Heart left ventricle (tissue), 16 donors: ENCODE measurements at regions not wholly inside any gene's neighbourhood (a gene's known extent, or its start where the extent isn't known, plus 50 kb on each side); places are given as distances from the start of the nearest gene placed in this dataset.

ENCODE experiments used
- ATAC-seq, 4 donors: fragments of 200-7000 bp; cut with Tn5 transposase; one replicate each; pipeline ENCODE4 v1.9.1; 2020 to 2022; ENCODE audit warnings: moderate library complexity in 4 of 4, mild to moderate bottlenecking in 3 of 4, moderate number of reproducible peaks in 1 of 4
- DNase-seq, 5 donors: peaks; one replicate each; pipeline ENCODE4 v3.0.0-alpha.2; 2020
- H3K27ac ChIP-seq, 12 donors: fragments of 200-600 bp; sonication (generic) in 4 of 12; one replicate each; pipeline versions ENCODE4 v1.5.0 to v1.8.0; 2016 to 2022; ENCODE audit warnings: mild to moderate bottlenecking in 2 of 12
- H3K27me3 ChIP-seq, 9 donors: fragments of 200-600 bp; sonication (generic) in 2 of 9; one replicate each; pipeline versions ENCODE4 v1.5.1 to v1.8.0; 2016 to 2022; ENCODE audit warnings: mild to moderate bottlenecking in 3 of 9
- H3K36me3 ChIP-seq, 9 donors: fragments of 200-600 bp; sonication (generic) in 2 of 9; one replicate each; pipeline versions ENCODE4 v1.5.0 to v1.8.0; 2018 to 2022; ENCODE audit warnings: mild to moderate bottlenecking in 2 of 9
- H3K4me1 ChIP-seq, 12 donors: fragments of 200-600 bp; sonication (generic) in 4 of 12; one replicate each; pipeline versions ENCODE4 v1.5.0 to v1.8.0; 2016 to 2022; ENCODE audit warnings: mild to moderate bottlenecking in 3 of 12
- H3K4me3 ChIP-seq, 12 donors: fragments of 200-600 bp; sonication (generic) in 4 of 12; one replicate each; pipeline versions ENCODE4 v1.5.0 to v1.8.0; 2017 to 2022; ENCODE audit warnings: mild to moderate bottlenecking in 9 of 12, moderate library complexity in 4 of 12
- H3K9me3 ChIP-seq, 12 donors: fragments of 200-600 bp; sonication (generic) in 4 of 12; one replicate each; pipeline versions ENCODE4 v1.5.0 to v1.8.0; 2016 to 2022; ENCODE audit warnings: mild to moderate bottlenecking in 1 of 12
- CTCF ChIP-seq, 12 donors: fragments of 200-600 bp; sonication (generic) in 4 of 12; IDR thresholded peaks; one replicate each; pipeline versions ENCODE4 v1.5.0 to v1.8.0; 2018 to 2022; ENCODE audit warnings: antibody characterized with exemption in 12 of 12, mild to moderate bottlenecking in 5 of 12
- POLR2A ChIP-seq, 2 donors: fragments of 450-650 bp; IDR thresholded peaks; one replicate each; pipeline ENCODE4 v1.6.1; 2017; ENCODE audit warnings: antibody characterized with exemption in 2 of 2, mild to moderate bottlenecking in 2 of 2, moderate library complexity in 2 of 2
- WGBS, 4 donors: extraction: QIAGEN DNeasy Blood & Tissue Kit in 2 of 4; methylation state at CpG; one replicate each; pipeline versions ENCODE4 v1.1.5 to v1.1.7; 2013 to 2018; 5-methylcytosine and 5-hydroxymethylcytosine counted together
- intact Hi-C, 10 donors: fragments of 100-400 bp; cut with DNase I; formaldehyde crosslinking; loops; one replicate each; pipeline versions ENCODE4 v1.11.1 to v1.14.2; 2022
- donor health status: ischemic (EF 13 %, LVEDD 7.1; RV severe dilation, severe dysfunction).
- donor health status: healthy with polysubstance abuse.
- donor health status: DM: no; HTN: yes; CAD: no.
- donor health status: DM: no; HTN: no; CAD: no.
- donor health status: ischemic (EF 25% LVEDD 6.9; RV normal size, moderate dysfunction).
- donor health status: ischemic (EF 25% LVEDD 5.7; RV mildly dilated, moderate dysfunction).
- donor health status: healthy.
- donor health status: DM: yes; HTN: yes; CAD: no.
- donor health status: ischemic (EF 35%, LVEDD 5.7; RV mildly dilated, moderate dysfunction).
- donor health status: nonischemic (EF 11% LVEDD 7.7; RV severe dilation, severe dysfunction).
- donor health status: DM: yes; HTN: yes; CAD: no.
- donor health status: PGD.
- donor health status: ischemic (EF 29% LVEDD 5.4; RV normal size, mild dysfunction).
- donor health status: nonischemic (EF 23%, LVEDD 6.1; RV moderate dilation, normal function).

- Histone ChIP-seq H3K36me3 (no peaks in the 10 kb centered on the region), H3K4me1 (peaks cover 0 to 26% (median 10%) of the 10 kb centered on the region in 12 donors), H3K9me3 (no peaks in the 10 kb centered on the region), H3K27ac (no peak overlapping the region), H3K4me3 (no peak overlapping the region), H3K27me3 (no peaks in the 10 kb centered on the region)
- ATAC-seq (no peak), DNase-seq (no peak)
- WGBS, 4 donors, result 35 to 55% (median 50%) methylated on average over 3 of the region's 3 CpGs
- intact Hi-C loops, result loop anchor here in 2 of 10 donors (5.0 to 10.0 kb wide), 3 partner anchors 166 to 1232 kb away; partner anchors contain the start of gene MEIS1 (in 1 of the 2)
- TF ChIP-seq POLR2A (IDR thresholded peaks at IDR 0.05) (no peak), CTCF (IDR thresholded peaks at IDR 0.05) (no peak)
Observed at GRCh38 chr2:67669168-67669567, 272.0 kb downstream of the ETAA1 start.

- peaks cover 0 to 26% (median 10%) of the 10 kb centered on the region in 12 donors for H3K4me1 ChIP-seq
- no peak overlapping the region for H3K4me3 ChIP-seq
- H3K36me3 ChIP-seq, result no peaks in the 10 kb centered on the region
- DNase-seq (no peak), ATAC-seq (no peak)
- intact Hi-C loops, result loop anchor here in 2 of 10 donors (5.0 to 10.0 kb wide), 3 partner anchors 165 to 1232 kb away; partner anchors contain the start of gene MEIS1 (in 1 of the 2)
- H3K9me3 ChIP-seq, result no peaks in the 10 kb centered on the region
- no peak for TF ChIP-seq POLR2A (IDR thresholded peaks at IDR 0.05)
- TF ChIP-seq CTCF (IDR thresholded peaks at IDR 0.05), result no peak
- H3K27me3 ChIP-seq, result no peaks in the 10 kb centered on the region
- no peak overlapping the region for H3K27ac ChIP-seq
- 53 to 59% (median 55%) methylated on average over 5 of the region's 5 CpGs for WGBS, 4 donors
Observed at GRCh38 chr2:67669766-67670165, 272.6 kb downstream of the ETAA1 start.

GRCh38 chr2:67670747-67671183 lies 273.6 kb downstream of the ETAA1 start:
- WGBS, 4 donors, result 64 to 80% (median 66%) methylated on average over 6 of the region's 6 CpGs

More at GRCh38 chr2:67670747-67671183, 273.6 kb downstream of the ETAA1 start:
- Histone ChIP-seq H3K27me3 (no peaks in the 10 kb centered on the region), H3K4me3 (no peak overlapping the region), H3K36me3 (no peaks in the 10 kb centered on the region), H3K9me3 (no peaks in the 10 kb centered on the region), H3K4me1 (peaks cover 0 to 31% (median 10%) of the 10 kb centered on the region in 12 donors), H3K27ac (no peak overlapping the region)
- intact Hi-C loops, result no loop called here
- TF ChIP-seq CTCF (IDR thresholded peaks at IDR 0.05), result no peak
- no peak for TF ChIP-seq POLR2A (IDR thresholded peaks at IDR 0.05)
- no peak for ATAC-seq
- no peak for DNase-seq
